ENCODE measurements at regions not wholly inside any gene's neighbourhood (a gene's known extent, or its start where the extent isn't known, plus 50 kb on each side); places are given as distances from the start of the nearest gene placed in this dataset.

GRCh38 chr18:61201511-61201910, 131.7 kb upstream of the CDH20 start:
- no peak overlapping the region for H3K27ac ChIP-seq
- CTCF ChIA-PET: no interaction called here
- no peak for DNase-seq (ENCODE audit: low spot score)
- no peak for TF ChIP-seq CTCF (conservative IDR thresholded peaks at IDR 0.05; ENCODE audit: low read depth)
- POLR2A ChIA-PET (ENCODE audit: low non-redundant PET): no interaction called here

GRCh38 chr18:61203151-61203550, 130.1 kb upstream of the CDH20 start:
- POLR2A ChIA-PET (ENCODE audit: low non-redundant PET): no interaction called here
- H3K27ac ChIP-seq: no peak overlapping the region
- no peak for DNase-seq (ENCODE audit: low spot score)
- CTCF ChIA-PET: no interaction called here
- no peak for TF ChIP-seq CTCF (conservative IDR thresholded peaks at IDR 0.05; ENCODE audit: low read depth)

GRCh38 chr18:61209801-61210200, 123.4 kb upstream of the CDH20 start:
- no peak for TF ChIP-seq CTCF (conservative IDR thresholded peaks at IDR 0.05; ENCODE audit: low read depth)
- POLR2A ChIA-PET (ENCODE audit: low non-redundant PET): no interaction called here
- CTCF ChIA-PET: no interaction called here
- no peak for DNase-seq (ENCODE audit: low spot score)
- H3K27ac ChIP-seq: no peak overlapping the region

DNA sequence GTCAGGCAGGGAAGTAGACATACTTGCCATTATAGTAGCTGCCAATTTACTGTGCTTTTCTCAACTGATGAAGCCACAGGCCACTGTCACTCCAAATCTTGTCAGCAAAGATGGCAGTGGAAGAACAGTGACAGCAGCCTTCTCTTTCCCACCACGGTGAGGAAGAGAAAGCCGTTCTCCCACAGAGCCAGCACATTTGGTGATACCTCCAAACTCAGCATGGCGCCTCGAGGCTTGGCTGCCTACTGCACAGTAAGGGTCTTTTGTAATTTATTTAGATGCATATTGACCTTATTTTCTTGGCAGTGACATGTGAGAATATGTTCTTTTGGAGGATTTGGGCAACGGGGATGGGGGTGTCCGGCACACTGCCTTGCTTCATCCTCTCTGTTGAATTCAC, 117.2 kb upstream of the CDH20 start:
- no peak for TF ChIP-seq CTCF (conservative IDR thresholded peaks at IDR 0.05; ENCODE audit: low read depth)
- CTCF ChIA-PET: no interaction called here

GRCh38 chr18:61222206-61222605, 111.0 kb upstream of the CDH20 start:
- DNase-seq (ENCODE audit: low spot score): no peak
- POLR2A ChIA-PET (ENCODE audit: low non-redundant PET): no interaction called here
- CTCF ChIA-PET: no interaction called here
- H3K27ac ChIP-seq: no peak overlapping the region
- TF ChIP-seq CTCF (conservative IDR thresholded peaks at IDR 0.05; ENCODE audit: low read depth): no peak

More for the DNA sequence above, 117.2 kb upstream of the CDH20 start:
- DNase-seq (ENCODE audit: low spot score): no peak
- no peak overlapping the region for H3K27ac ChIP-seq
- POLR2A ChIA-PET (ENCODE audit: low non-redundant PET): no interaction called here

DNA sequence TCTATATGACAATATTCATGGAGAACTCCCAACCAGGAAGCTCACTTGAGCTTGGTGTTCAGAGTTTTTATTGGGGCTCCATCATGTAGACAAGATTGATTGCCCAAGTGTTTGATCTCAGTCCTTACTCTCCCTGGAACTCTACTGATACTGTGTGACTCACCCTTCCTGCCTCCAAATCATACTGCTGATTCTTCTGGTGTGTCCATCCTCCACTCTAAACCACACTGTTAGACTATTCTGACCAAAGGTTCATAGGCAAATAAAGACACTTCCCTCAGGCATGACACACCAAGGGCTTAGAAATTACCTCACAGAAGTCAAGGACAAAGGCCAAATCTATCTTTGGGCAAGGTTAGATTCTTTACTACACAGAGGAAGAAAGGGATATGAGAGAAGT, 107.9 kb upstream of the CDH20 start:
- POLR2A ChIA-PET (ENCODE audit: low non-redundant PET): no interaction called here
- CTCF ChIA-PET: no interaction called here
- no peak for DNase-seq (ENCODE audit: low spot score)

More for the DNA sequence above, 107.9 kb upstream of the CDH20 start:
- no peak for TF ChIP-seq CTCF (conservative IDR thresholded peaks at IDR 0.05; ENCODE audit: low read depth)
- H3K27ac ChIP-seq: no peak overlapping the region

Data from RWPE1 (cell line).